Activated CD4-positive, alpha-beta memory T cell treated with anti-CD3 and anti-CD28 coated beads, Interleukin-2, amount 10 ng/mL, durations not matched to agents 7 days and 5 days (primary cell): ENCODE measurements at regions not wholly inside any gene's neighbourhood (a gene's known extent, or its start where the extent isn't known, plus 50 kb on each side); places are given as distances from the start of the nearest gene placed in this dataset.
A peak's percentile ranks its signal among the peaks of the same experiment; 100 is the strongest.

Experiments
- CTCF ChIA-PET: fragments of 350-600 bp; sonication (Branson Sonifier 250); formaldehyde crosslinking; loops from one replicate; lab custom pipeline; 2021; ENCODE audit warnings: antibody characterized with exemption, inconsistent platforms; lab: Charles Lee
- POLR2A ChIA-PET: fragments of 350-600 bp; sonication (Branson Sonifier 250); formaldehyde crosslinking; loops from one replicate; lab custom pipeline; 2021; ENCODE audit warnings: antibody characterized with exemption; lab: Charles Lee
- DNase-seq: peaks from one replicate; pipeline ENCODE4 v3.0.0-alpha.2; 2020
- H3K27ac Mint-ChIP-seq: one replicate; pipeline ENCODE4 v1.8.0; 2021; ENCODE audit warnings: mild to moderate bottlenecking, mixed read lengths
- H3K27me3 Mint-ChIP-seq: one replicate; pipeline ENCODE4 v1.8.0; 2021; ENCODE audit warnings: mixed read lengths
- H3K36me3 Mint-ChIP-seq: one replicate; pipeline ENCODE4 v1.8.0; 2021; ENCODE audit warnings: low read depth, mixed read lengths
- H3K4me1 Mint-ChIP-seq: one replicate; pipeline ENCODE4 v1.8.0; 2021; ENCODE audit warnings: mixed read lengths
- H3K4me3 Mint-ChIP-seq: one replicate; pipeline ENCODE4 v1.8.0; 2021; ENCODE audit warnings: mild to moderate bottlenecking, mixed read lengths
- H3K9me3 Mint-ChIP-seq: one replicate; pipeline ENCODE4 v1.8.0; 2021; ENCODE audit warnings: mixed read lengths

- POLR2A ChIA-PET, result no interaction called here
- Mint-ChIP-seq H3K4me3 (no peak overlapping the region), H3K27me3 (peaks cover 16% of the 10 kb centered on the region), H3K36me3 (peaks cover 15% of the 10 kb centered on the region), H3K9me3 (peaks cover 4% of the 10 kb centered on the region), H3K4me1 (peaks cover 29% of the 10 kb centered on the region), H3K27ac (no peak overlapping the region)
- DNase-seq, result peak; percentile 16
- CTCF ChIA-PET, result no interaction called here
Measured at GRCh38 chr7:157467496-157468212, 130.8 kb downstream of the DNAJB6 start.

- H3K36me3 Mint-ChIP-seq, result peaks cover 23% of the 10 kb centered on the region
- ChIA-PET POLR2A (no interaction called here), CTCF (no interaction called here)
- no peak overlapping the region for H3K4me3 Mint-ChIP-seq
- no peak overlapping the region for H3K27ac Mint-ChIP-seq
- peaks cover 11% of the 10 kb centered on the region for H3K9me3 Mint-ChIP-seq
- DNase-seq, result peak; percentile 14
- peaks cover 33% of the 10 kb centered on the region for H3K4me1 Mint-ChIP-seq
- peaks cover 14% of the 10 kb centered on the region for H3K27me3 Mint-ChIP-seq
Measured at GRCh38 chr7:157468221-157469111, 131.7 kb downstream of the DNAJB6 start.

- H3K4me3 Mint-ChIP-seq, result no peak overlapping the region
- DNase-seq, result peak; percentile 15
- H3K27ac Mint-ChIP-seq, result peak overlapping the region; percentile 49
- peaks cover 14% of the 10 kb centered on the region for H3K27me3 Mint-ChIP-seq
- peaks cover 16% of the 10 kb centered on the region for H3K9me3 Mint-ChIP-seq
- POLR2A ChIA-PET, result no interaction called here
- peaks cover 35% of the 10 kb centered on the region for H3K4me1 Mint-ChIP-seq
- CTCF ChIA-PET, result no interaction called here
- H3K36me3 Mint-ChIP-seq, result peaks cover 29% of the 10 kb centered on the region
Measured at GRCh38 chr7:157469181-157470016, 132.6 kb downstream of the DNAJB6 start.

GRCh38 chr7:157470017-157470322 is 133.2 kb downstream of the DNAJB6 start:
- peak; percentile 9 for DNase-seq
- Mint-ChIP-seq H3K36me3 (peaks cover 33% of the 10 kb centered on the region), H3K27ac (peak overlapping the region; percentile 49), H3K27me3 (peaks cover 11% of the 10 kb centered on the region), H3K4me1 (peaks cover 37% of the 10 kb centered on the region), H3K9me3 (peaks cover 20% of the 10 kb centered on the region), H3K4me3 (no peak overlapping the region)
- CTCF ChIA-PET, result no interaction called here
- POLR2A ChIA-PET, result interaction anchor here (1.2 kb wide), 1 partner anchor 20 kb away, joined by 4 read pairs; no protein-coding TSS in a partner anchor

- Mint-ChIP-seq H3K4me3 (peak overlapping the region; percentile 22), H3K27ac (peak overlapping the region; percentile 91), H3K27me3 (peaks cover 9% of the 10 kb centered on the region), H3K4me1 (peaks cover 37% of the 10 kb centered on the region), H3K9me3 (peaks cover 23% of the 10 kb centered on the region), H3K36me3 (peaks cover 39% of the 10 kb centered on the region)
- ChIA-PET CTCF (interaction anchor here (1.2 kb wide), 1 partner anchor 31 kb away, joined by 3 read pairs; no protein-coding TSS in a partner anchor), POLR2A (interaction anchor here (0.7 to 2.6 kb wide), 6 partner anchors 15 to 142 kb away, joined by 3 to 12 read pairs (median 6); no protein-coding TSS in a partner anchor)
- no peak for DNase-seq
Measured at GRCh38 chr7:157470701-157471131, 133.9 kb downstream of the DNAJB6 start.

- Mint-ChIP-seq H3K4me1 (peaks cover 40% of the 10 kb centered on the region), H3K36me3 (peaks cover 47% of the 10 kb centered on the region), H3K9me3 (peaks cover 23% of the 10 kb centered on the region), H3K4me3 (peak overlapping the region; percentile 22), H3K27ac (peak overlapping the region; percentile 91), H3K27me3 (peaks cover 5% of the 10 kb centered on the region)
- CTCF ChIA-PET, result interaction anchor here (0.9 to 1.2 kb wide), 2 partner anchors 19 to 31 kb away, joined by 3 to 5 read pairs; no protein-coding TSS in a partner anchor
- DNase-seq, result peak; percentile 59
- POLR2A ChIA-PET, result interaction anchor here (0.7 to 2.6 kb wide), 8 partner anchors 13 to 141 kb away, joined by 3 to 12 read pairs (median 5); no protein-coding TSS in a partner anchor
Measured at GRCh38 chr7:157471259-157472125, 134.7 kb downstream of the DNAJB6 start.

GRCh38 chr7:157472311-157473050 is 135.7 kb downstream of the DNAJB6 start:
- CTCF ChIA-PET, result no interaction called here
- DNase-seq, result no peak
- H3K36me3 Mint-ChIP-seq, result peaks cover 47% of the 10 kb centered on the region
- POLR2A ChIA-PET, result interaction anchor here (0.8 to 2.6 kb wide), 5 partner anchors 12 to 40 kb away, joined by 3 to 12 read pairs (median 6); no protein-coding TSS in a partner anchor
- H3K4me1 Mint-ChIP-seq, result peaks cover 45% of the 10 kb centered on the region
- H3K4me3 Mint-ChIP-seq, result no peak overlapping the region
- peak overlapping the region; percentile 91 for H3K27ac Mint-ChIP-seq
- peaks cover 23% of the 10 kb centered on the region for H3K9me3 Mint-ChIP-seq
- H3K27me3 Mint-ChIP-seq, result peaks cover 4% of the 10 kb centered on the region

GRCh38 chr7:157473051-157473569 is 136.3 kb downstream of the DNAJB6 start:
- no peak overlapping the region for H3K4me3 Mint-ChIP-seq
- peaks cover 23% of the 10 kb centered on the region for H3K9me3 Mint-ChIP-seq
- ChIA-PET CTCF (no interaction called here), POLR2A (interaction anchor here (2.6 kb wide), 1 partner anchor 30 kb away, joined by 12 read pairs; no protein-coding TSS in a partner anchor)
- H3K27me3 Mint-ChIP-seq, result peaks cover 4% of the 10 kb centered on the region
- DNase-seq, result no peak
- peaks cover 51% of the 10 kb centered on the region for H3K4me1 Mint-ChIP-seq
- H3K36me3 Mint-ChIP-seq, result peaks cover 47% of the 10 kb centered on the region
- H3K27ac Mint-ChIP-seq, result peak overlapping the region; percentile 91

- H3K36me3 Mint-ChIP-seq, result peaks cover 47% of the 10 kb centered on the region
- peaks cover 60% of the 10 kb centered on the region for H3K4me1 Mint-ChIP-seq
- H3K27me3 Mint-ChIP-seq, result peaks cover 4% of the 10 kb centered on the region
- DNase-seq, result peak; percentile 21
- no peak overlapping the region for H3K4me3 Mint-ChIP-seq
- ChIA-PET CTCF (interaction anchor here (1.1 to 1.7 kb wide), 4 partner anchors 11 to 138 kb away, joined by 3 to 12 read pairs (median 4); no protein-coding TSS in a partner anchor), POLR2A (interaction anchor here (1.1 to 1.4 kb wide), 3 partner anchors 16 to 75 kb away, joined by 3 to 4 read pairs (median 3); no protein-coding TSS in a partner anchor)
- no peak overlapping the region for H3K27ac Mint-ChIP-seq
- peaks cover 23% of the 10 kb centered on the region for H3K9me3 Mint-ChIP-seq
Measured at GRCh38 chr7:157474685-157475084, 137.9 kb downstream of the DNAJB6 start.

GRCh38 chr7:157475095-157475494 is 138.3 kb downstream of the DNAJB6 start:
- Mint-ChIP-seq H3K9me3 (peaks cover 23% of the 10 kb centered on the region), H3K36me3 (peaks cover 47% of the 10 kb centered on the region), H3K4me1 (peaks cover 58% of the 10 kb centered on the region), H3K27me3 (peaks cover 4% of the 10 kb centered on the region), H3K27ac (no peak overlapping the region), H3K4me3 (no peak overlapping the region)
- ChIA-PET POLR2A (interaction anchor here (1.1 to 1.4 kb wide), 3 partner anchors 16 to 75 kb away, joined by 3 to 4 read pairs (median 3); no protein-coding TSS in a partner anchor), CTCF (interaction anchor here (1.1 to 1.7 kb wide), 3 partner anchors 10 to 138 kb away, joined by 3 to 12 read pairs (median 3); no protein-coding TSS in a partner anchor)
- DNase-seq, result peak; percentile 1
